ENCODE measurements at regions not wholly inside any gene's neighbourhood (a gene's known extent, or its start where the extent isn't known, plus 50 kb on each side); places are given as distances from the start of the nearest gene placed in this dataset.

GRCh38 chr3:153045150-153045549 lies 116.9 kb upstream of the RAP2B start:
- TF ChIP-seq EP300 (IDR thresholded peaks at IDR 0.05; ENCODE audit: borderline replicate concordance) (no peak), CREB1 (IDR thresholded peaks at IDR 0.05; ENCODE audit: low read depth) (no peak), ZBTB7A (IDR thresholded peaks at IDR 0.05; ENCODE audit: low read depth) (no peak), USF1 (IDR thresholded peaks at IDR 0.05) (no peak), EGR1 (IDR thresholded peaks at IDR 0.05) (no peak), FOXM1 (IDR thresholded peaks at IDR 0.05; ENCODE audit: borderline replicate concordance, low read depth) (no peak), TAF1 (IDR thresholded peaks at IDR 0.05; ENCODE audit: low read depth) (no peak), MAX (IDR thresholded peaks at IDR 0.05) (no peak), TCF12 (IDR thresholded peaks at IDR 0.05; ENCODE audit: low read depth) (no peak), RAD21 (IDR thresholded peaks at IDR 0.05; ENCODE audit: low read depth) (no peak), NFIC (IDR thresholded peaks at IDR 0.05) (no peak), YY1 (IDR thresholded peaks at IDR 0.05; ENCODE audit: low read depth) (no peak), CEBPB (IDR thresholded peaks at IDR 0.05) (no peak), TEAD4 (IDR thresholded peaks at IDR 0.05) (no peak)
- TF ChIP-seq, protein P1, sequence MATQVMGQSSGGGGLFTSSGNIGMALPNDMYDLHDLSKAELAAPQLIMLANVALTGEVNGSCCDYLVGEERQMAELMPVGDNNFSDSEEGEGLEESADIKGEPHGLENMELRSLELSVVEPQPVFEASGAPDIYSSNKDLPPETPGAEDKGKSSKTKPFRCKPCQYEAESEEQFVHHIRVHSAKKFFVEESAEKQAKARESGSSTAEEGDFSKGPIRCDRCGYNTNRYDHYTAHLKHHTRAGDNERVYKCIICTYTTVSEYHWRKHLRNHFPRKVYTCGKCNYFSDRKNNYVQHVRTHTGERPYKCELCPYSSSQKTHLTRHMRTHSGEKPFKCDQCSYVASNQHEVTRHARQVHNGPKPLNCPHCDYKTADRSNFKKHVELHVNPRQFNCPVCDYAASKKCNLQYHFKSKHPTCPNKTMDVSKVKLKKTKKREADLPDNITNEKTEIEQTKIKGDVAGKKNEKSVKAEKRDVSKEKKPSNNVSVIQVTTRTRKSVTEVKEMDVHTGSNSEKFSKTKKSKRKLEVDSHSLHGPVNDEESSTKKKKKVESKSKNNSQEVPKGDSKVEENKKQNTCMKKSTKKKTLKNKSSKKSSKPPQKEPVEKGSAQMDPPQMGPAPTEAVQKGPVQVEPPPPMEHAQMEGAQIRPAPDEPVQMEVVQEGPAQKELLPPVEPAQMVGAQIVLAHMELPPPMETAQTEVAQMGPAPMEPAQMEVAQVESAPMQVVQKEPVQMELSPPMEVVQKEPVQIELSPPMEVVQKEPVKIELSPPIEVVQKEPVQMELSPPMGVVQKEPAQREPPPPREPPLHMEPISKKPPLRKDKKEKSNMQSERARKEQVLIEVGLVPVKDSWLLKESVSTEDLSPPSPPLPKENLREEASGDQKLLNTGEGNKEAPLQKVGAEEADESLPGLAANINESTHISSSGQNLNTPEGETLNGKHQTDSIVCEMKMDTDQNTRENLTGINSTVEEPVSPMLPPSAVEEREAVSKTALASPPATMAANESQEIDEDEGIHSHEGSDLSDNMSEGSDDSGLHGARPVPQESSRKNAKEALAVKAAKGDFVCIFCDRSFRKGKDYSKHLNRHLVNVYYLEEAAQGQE (IDR thresholded peaks at IDR 0.05; ENCODE audit: low read depth) = no peak

- TF ChIP-seq RAD21 (IDR thresholded peaks at IDR 0.05; ENCODE audit: low read depth) (no peak), CREB1 (IDR thresholded peaks at IDR 0.05; ENCODE audit: low read depth) (no peak), TCF12 (IDR thresholded peaks at IDR 0.05; ENCODE audit: low read depth) (no peak), USF1 (IDR thresholded peaks at IDR 0.05) (no peak), MAX (IDR thresholded peaks at IDR 0.05) (no peak), EGR1 (IDR thresholded peaks at IDR 0.05) (no peak), EP300 (IDR thresholded peaks at IDR 0.05; ENCODE audit: borderline replicate concordance) (no peak), YY1 (IDR thresholded peaks at IDR 0.05; ENCODE audit: low read depth) (no peak), NFIC (IDR thresholded peaks at IDR 0.05) (no peak), ZBTB7A (IDR thresholded peaks at IDR 0.05; ENCODE audit: low read depth) (no peak), FOXM1 (IDR thresholded peaks at IDR 0.05; ENCODE audit: borderline replicate concordance, low read depth) (no peak), TEAD4 (IDR thresholded peaks at IDR 0.05) (no peak), CEBPB (IDR thresholded peaks at IDR 0.05) (no peak), TAF1 (IDR thresholded peaks at IDR 0.05; ENCODE audit: low read depth) (no peak)
- TF ChIP-seq, protein P1 (IDR thresholded peaks at IDR 0.05; ENCODE audit: low read depth) = no peak
These were observed 111.0 kb upstream of the RAP2B start for GRCh38 chr3:153050978-153051377.

- TF ChIP-seq EP300 (IDR thresholded peaks at IDR 0.05; ENCODE audit: borderline replicate concordance) (no peak), NFIC (IDR thresholded peaks at IDR 0.05) (no peak), YY1 (IDR thresholded peaks at IDR 0.05; ENCODE audit: low read depth) (no peak), TCF12 (IDR thresholded peaks at IDR 0.05; ENCODE audit: low read depth) (no peak), MAX (IDR thresholded peaks at IDR 0.05) (no peak), EGR1 (IDR thresholded peaks at IDR 0.05) (no peak), USF1 (IDR thresholded peaks at IDR 0.05) (no peak), CEBPB (IDR thresholded peaks at IDR 0.05) (no peak), TAF1 (IDR thresholded peaks at IDR 0.05; ENCODE audit: low read depth) (no peak), FOXM1 (IDR thresholded peaks at IDR 0.05; ENCODE audit: borderline replicate concordance, low read depth) (no peak), TEAD4 (IDR thresholded peaks at IDR 0.05) (no peak), ZBTB7A (IDR thresholded peaks at IDR 0.05; ENCODE audit: low read depth) (no peak), RAD21 (IDR thresholded peaks at IDR 0.05; ENCODE audit: low read depth) (no peak)
- TF ChIP-seq, protein P1 (IDR thresholded peaks at IDR 0.05; ENCODE audit: low read depth) = no peak
These were observed 110.5 kb upstream of the RAP2B start for GRCh38 chr3:153051427-153052095.

Data from Ishikawa (cell line).